Smooth muscle cell (in vitro differentiated cells): ENCODE measurements at regions not wholly inside any gene's neighbourhood (a gene's known extent, or its start where the extent isn't known, plus 50 kb on each side); places are given as distances from the start of the nearest gene placed in this dataset.

ENCODE experiments used
- DNase-seq: peaks from one replicate; lab custom pipeline; 2025; ENCODE audit not compliant: unreplicated experiment; lab: John Stamatoyannopoulos, UW
- H2AFZ ChIP-seq: fragments of 200-600 bp; sonication (generic); 2 replicates; pipeline ENCODE4 v1.6.0; 2016; ENCODE audit warnings: antibody characterized with exemption, low read depth, mild to moderate bottlenecking
- H3F3A ChIP-seq: fragments of 200-600 bp; sonication (generic); 2 replicates; pipeline ENCODE4 v1.6.0; 2017; ENCODE audit warnings: antibody characterized with exemption, low read depth
- H3K27ac ChIP-seq: fragments of 200-600 bp; sonication (generic); 2 replicates; pipeline ENCODE4 v1.5.1; 2016; ENCODE audit warnings: low read depth, mild to moderate bottlenecking
- H3K27me3 ChIP-seq: fragments of 200-600 bp; sonication (generic); 2 replicates; pipeline ENCODE4 v1.6.1; 2016; ENCODE audit warnings: low read depth, mild to moderate bottlenecking
- H3K36me3 ChIP-seq: fragments of 200-600 bp; sonication (generic); 2 replicates; pipeline ENCODE4 v1.5.1; 2016; ENCODE audit warnings: low read depth
- H3K4me1 ChIP-seq: fragments of 200-600 bp; sonication (generic); 2 replicates; pipeline ENCODE4 v1.5.1; 2016; ENCODE audit warnings: low read depth
- H3K4me2 ChIP-seq: fragments of 200-600 bp; sonication (generic); 2 replicates; pipeline ENCODE4 v1.6.0; 2016; ENCODE audit warnings: mild to moderate bottlenecking
- H3K4me3 ChIP-seq: fragments of 200-600 bp; sonication (generic); 2 replicates; pipeline ENCODE4 v1.5.1; 2016; ENCODE audit warnings: mild to moderate bottlenecking
- H3K79me2 ChIP-seq: fragments of 200-600 bp; sonication (generic); 2 replicates; pipeline ENCODE4 v1.6.0; 2016; ENCODE audit warnings: low read depth, mild to moderate bottlenecking
- H3K9ac ChIP-seq: fragments of 200-600 bp; sonication (generic); 2 replicates; pipeline ENCODE4 v1.6.0; 2016; ENCODE audit warnings: low read depth
- H3K9me3 ChIP-seq: fragments of 200-600 bp; sonication (generic); replicated peaks from 2 replicates; pipeline ENCODE4 v1.5.1; 2016; ENCODE audit warnings: low read depth
- H4K20me1 ChIP-seq: fragments of 200-600 bp; sonication (generic); 2 replicates; pipeline ENCODE4 v1.6.0; 2016; ENCODE audit warnings: low read depth
- WGBS: methylation state at CpG from one replicate; pipeline ENCODE4 v1.1.7; 2016; ENCODE audit warnings: low lambda C conversion rate; 5-methylcytosine and 5-hydroxymethylcytosine counted together
- TF ChIP-seq, protein P1 (sequence below): fragments of 200-600 bp; sonication (generic); IDR thresholded peaks from 2 replicates; pipeline ENCODE4 v1.5.1; 2017; ENCODE audit warnings: borderline replicate concordance, mild to moderate bottlenecking, antibody characterized with exemption; ENCODE audit not compliant: insufficient read depth, poor library complexity, severe bottlenecking

DNA sequence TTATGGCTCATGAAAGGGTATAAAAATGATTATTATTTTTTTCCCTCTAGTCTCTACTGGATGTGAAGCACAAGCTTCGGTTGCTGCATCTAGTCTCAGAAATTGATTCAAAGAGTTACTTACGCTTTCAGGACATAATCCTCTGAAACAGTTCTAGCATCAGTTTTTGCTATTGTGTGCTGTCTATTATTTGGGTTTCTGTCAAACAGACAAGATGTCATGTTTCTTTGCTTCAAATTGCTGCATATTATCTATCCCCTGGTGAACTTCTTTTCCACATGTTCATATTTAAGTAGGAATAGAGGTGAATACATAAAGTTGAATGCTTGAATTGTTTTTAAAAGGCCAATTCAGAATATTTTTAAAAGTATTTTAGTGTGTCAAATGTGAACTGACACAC, 161.6 kb upstream of the GBE1 start:
- Histone ChIP-seq H3K27me3 (no peaks in the 10 kb centered on the region), H3K4me1 (peaks cover 4% of the 10 kb centered on the region), H2AFZ (no peak overlapping the region), H3K4me3 (no peak overlapping the region), H3K27ac (no peak overlapping the region), H3K4me2 (no peak overlapping the region), H3F3A (no peaks in the 10 kb centered on the region), H3K36me3 (no peaks in the 10 kb centered on the region), H3K79me2 (no peaks in the 10 kb centered on the region), H3K9me3 (no peaks in the 10 kb centered on the region), H4K20me1 (no peaks in the 10 kb centered on the region), H3K9ac (no peak overlapping the region)
- TF ChIP-seq, protein P1, sequence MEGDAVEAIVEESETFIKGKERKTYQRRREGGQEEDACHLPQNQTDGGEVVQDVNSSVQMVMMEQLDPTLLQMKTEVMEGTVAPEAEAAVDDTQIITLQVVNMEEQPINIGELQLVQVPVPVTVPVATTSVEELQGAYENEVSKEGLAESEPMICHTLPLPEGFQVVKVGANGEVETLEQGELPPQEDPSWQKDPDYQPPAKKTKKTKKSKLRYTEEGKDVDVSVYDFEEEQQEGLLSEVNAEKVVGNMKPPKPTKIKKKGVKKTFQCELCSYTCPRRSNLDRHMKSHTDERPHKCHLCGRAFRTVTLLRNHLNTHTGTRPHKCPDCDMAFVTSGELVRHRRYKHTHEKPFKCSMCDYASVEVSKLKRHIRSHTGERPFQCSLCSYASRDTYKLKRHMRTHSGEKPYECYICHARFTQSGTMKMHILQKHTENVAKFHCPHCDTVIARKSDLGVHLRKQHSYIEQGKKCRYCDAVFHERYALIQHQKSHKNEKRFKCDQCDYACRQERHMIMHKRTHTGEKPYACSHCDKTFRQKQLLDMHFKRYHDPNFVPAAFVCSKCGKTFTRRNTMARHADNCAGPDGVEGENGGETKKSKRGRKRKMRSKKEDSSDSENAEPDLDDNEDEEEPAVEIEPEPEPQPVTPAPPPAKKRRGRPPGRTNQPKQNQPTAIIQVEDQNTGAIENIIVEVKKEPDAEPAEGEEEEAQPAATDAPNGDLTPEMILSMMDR, result no peak
- DNase-seq, result no peak
- 96% methylated on average over 2 of the region's 2 CpGs for WGBS

DNA sequence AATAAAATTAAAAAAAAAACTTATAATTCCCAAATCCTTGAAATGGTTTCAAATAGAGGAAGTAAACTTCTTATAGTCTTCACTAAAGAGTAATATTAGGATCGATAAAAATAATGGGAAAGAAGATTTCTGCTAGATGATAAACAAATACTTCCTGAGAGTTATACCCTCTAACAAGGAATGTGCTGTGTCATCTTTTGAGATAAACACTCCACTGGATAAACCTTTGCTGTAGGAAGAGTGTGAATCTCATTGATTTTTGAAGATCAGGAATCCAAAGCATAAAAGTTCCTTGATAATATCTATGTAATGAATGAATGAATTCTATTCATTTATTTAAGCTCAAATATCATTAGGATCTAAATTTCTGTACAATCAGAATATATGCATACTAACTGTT, 161.0 kb upstream of the GBE1 start:
- H3K9ac ChIP-seq, result no peak overlapping the region
- no peaks in the 10 kb centered on the region for H3F3A ChIP-seq
- H4K20me1 ChIP-seq, result no peaks in the 10 kb centered on the region
- H3K9me3 ChIP-seq, result no peaks in the 10 kb centered on the region
- no peaks in the 10 kb centered on the region for H3K79me2 ChIP-seq
- H3K4me3 ChIP-seq, result no peak overlapping the region
- H3K27ac ChIP-seq, result no peak overlapping the region
- no peaks in the 10 kb centered on the region for H3K36me3 ChIP-seq
- DNase-seq, result no peak
- no peak overlapping the region for H2AFZ ChIP-seq
- H3K4me2 ChIP-seq, result no peak overlapping the region
- TF ChIP-seq, protein P1, result no peak
- peaks cover 4% of the 10 kb centered on the region for H3K4me1 ChIP-seq
- no peaks in the 10 kb centered on the region for H3K27me3 ChIP-seq
- 88% methylated on average over 1 of the region's 1 CpG for WGBS

DNA sequence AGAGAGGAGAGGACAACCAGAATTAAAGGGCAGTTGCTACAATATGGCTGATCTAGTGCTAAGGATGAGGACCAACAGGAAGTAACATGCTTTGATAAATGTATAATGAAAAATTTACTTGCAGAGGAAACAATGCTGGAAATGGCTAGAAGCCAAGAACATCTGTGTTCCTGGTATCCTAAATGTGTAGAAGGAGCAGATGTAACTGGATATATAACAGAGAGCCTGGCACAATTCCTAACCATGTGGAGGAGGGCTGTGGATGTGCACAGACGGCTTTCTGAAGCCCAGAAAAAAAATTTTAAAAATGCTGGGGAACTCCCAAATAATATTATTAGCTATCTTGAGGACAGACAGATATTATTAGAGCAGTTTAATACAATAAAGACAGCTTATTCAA, 159.4 kb upstream of the GBE1 start:
- no peak overlapping the region for H3K4me2 ChIP-seq
- H4K20me1 ChIP-seq, result no peaks in the 10 kb centered on the region
- WGBS, result 50% methylated on average over 1 of the region's 1 CpG
- H3K27me3 ChIP-seq, result no peaks in the 10 kb centered on the region
- TF ChIP-seq, protein P1, result no peak
- no peaks in the 10 kb centered on the region for H3K79me2 ChIP-seq
- peak overlapping the region; percentile 68 for H2AFZ ChIP-seq
- H3K9ac ChIP-seq, result no peak overlapping the region
- H3K4me3 ChIP-seq, result no peak overlapping the region
- H3K9me3 ChIP-seq, result no peaks in the 10 kb centered on the region
- H3K36me3 ChIP-seq, result no peaks in the 10 kb centered on the region
- H3K4me1 ChIP-seq, result peaks cover 4% of the 10 kb centered on the region
- H3F3A ChIP-seq, result no peaks in the 10 kb centered on the region
- H3K27ac ChIP-seq, result no peak overlapping the region
- DNase-seq, result no peak

DNA sequence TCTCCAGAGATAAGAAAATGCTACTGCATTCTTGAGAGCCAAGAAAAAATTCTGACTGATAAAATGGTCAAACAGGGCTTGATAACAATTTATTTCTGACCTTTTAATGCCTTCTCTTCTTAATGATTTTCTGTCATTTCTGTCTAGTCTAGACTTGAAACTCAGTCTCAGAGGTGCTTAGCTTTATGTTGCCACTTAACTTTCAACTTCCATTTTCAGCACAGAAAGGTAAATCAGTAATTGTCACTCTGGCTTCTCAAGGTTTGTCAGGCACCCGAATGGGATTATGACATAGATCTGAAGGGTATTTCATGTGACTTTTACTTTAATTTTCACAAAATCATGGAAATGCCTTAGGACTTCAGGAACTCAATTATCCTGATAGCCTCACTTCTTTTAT, 155.4 kb upstream of the GBE1 start:
- Histone ChIP-seq H3K9ac (no peak overlapping the region), H3K36me3 (no peaks in the 10 kb centered on the region), H3K4me2 (no peak overlapping the region), H4K20me1 (no peaks in the 10 kb centered on the region), H3K27me3 (no peaks in the 10 kb centered on the region), H3K4me1 (peaks cover 4% of the 10 kb centered on the region), H3K27ac (no peak overlapping the region), H3K9me3 (no peaks in the 10 kb centered on the region), H3K4me3 (no peak overlapping the region), H2AFZ (no peak overlapping the region), H3F3A (no peaks in the 10 kb centered on the region), H3K79me2 (no peaks in the 10 kb centered on the region)
- TF ChIP-seq, protein P1, result no peak
- WGBS, result 85% methylated on average over 1 of the region's 1 CpG
- DNase-seq, result no peak
